ENCODE measurements at regions not wholly inside any gene's neighbourhood (a gene's known extent, or its start where the extent isn't known, plus 50 kb on each side); places are given as distances from the start of the nearest gene placed in this dataset.

- Mint-ChIP-seq H3K36me3 (ENCODE audit: low read depth) (no peaks in the 10 kb centered on the region), H3K9me3 (no peaks in the 10 kb centered on the region), H3K4me1 (peaks cover 1% of the 10 kb centered on the region), H3K4me3 (no peak overlapping the region), H3K27me3 (peaks cover 5% of the 10 kb centered on the region), H3K27ac (no peak overlapping the region)
- POLR2A ChIA-PET, result no interaction called here
- CTCF ChIA-PET, result no interaction called here
- no peak for DNase-seq
These were observed 1356.2 kb downstream of the TBC1D22A start for GRCh38 chr22:48118654-48119053.

- POLR2A ChIA-PET, result no interaction called here
- H3K36me3 Mint-ChIP-seq (ENCODE audit: low read depth), result no peaks in the 10 kb centered on the region
- peaks cover 7% of the 10 kb centered on the region for H3K27me3 Mint-ChIP-seq
- H3K9me3 Mint-ChIP-seq, result peaks cover 1% of the 10 kb centered on the region
- H3K4me3 Mint-ChIP-seq, result no peak overlapping the region
- H3K4me1 Mint-ChIP-seq, result peaks cover 4% of the 10 kb centered on the region
- no peak overlapping the region for H3K27ac Mint-ChIP-seq
- no peak for DNase-seq
- CTCF ChIA-PET, result no interaction called here
These were observed 1354.4 kb downstream of the TBC1D22A start for GRCh38 chr22:48116871-48117270.

- Mint-ChIP-seq H3K4me3 (no peak overlapping the region), H3K36me3 (ENCODE audit: low read depth) (peaks cover 2% of the 10 kb centered on the region), H3K27me3 (peaks cover 24% of the 10 kb centered on the region), H3K4me1 (peaks cover 3% of the 10 kb centered on the region), H3K27ac (no peak overlapping the region), H3K9me3 (peaks cover 4% of the 10 kb centered on the region)
- ChIA-PET POLR2A (no interaction called here), CTCF (no interaction called here)
- no peak for DNase-seq
These were observed 1350.5 kb downstream of the TBC1D22A start for GRCh38 chr22:48112687-48113521.

GRCh38 chr22:48106715-48107259 lies 1344.3 kb downstream of the TBC1D22A start:
- Mint-ChIP-seq H3K4me1 (no peaks in the 10 kb centered on the region), H3K36me3 (ENCODE audit: low read depth) (peaks cover 2% of the 10 kb centered on the region), H3K4me3 (no peak overlapping the region), H3K27ac (no peak overlapping the region), H3K9me3 (peaks cover 7% of the 10 kb centered on the region), H3K27me3 (peaks cover 24% of the 10 kb centered on the region)
- DNase-seq, result no peak
- ChIA-PET POLR2A (no interaction called here), CTCF (interaction anchor here (0.6 kb wide), 1 partner anchor 58 kb away, joined by 3 read pairs; no protein-coding TSS in a partner anchor)

GRCh38 chr22:48106215-48106614 lies 1343.8 kb downstream of the TBC1D22A start:
- POLR2A ChIA-PET, result no interaction called here
- no peak overlapping the region for H3K4me3 Mint-ChIP-seq
- no peak overlapping the region for H3K27ac Mint-ChIP-seq
- CTCF ChIA-PET, result interaction anchor here (0.6 kb wide), 1 partner anchor 58 kb away, joined by 3 read pairs; no protein-coding TSS in a partner anchor
- peaks cover 2% of the 10 kb centered on the region for H3K36me3 Mint-ChIP-seq (ENCODE audit: low read depth)
- no peak for DNase-seq
- H3K27me3 Mint-ChIP-seq, result peaks cover 24% of the 10 kb centered on the region
- H3K4me1 Mint-ChIP-seq, result peaks cover 5% of the 10 kb centered on the region
- peaks cover 7% of the 10 kb centered on the region for H3K9me3 Mint-ChIP-seq

GRCh38 chr22:48105259-48105658 lies 1342.8 kb downstream of the TBC1D22A start:
- ChIA-PET CTCF (no interaction called here), POLR2A (no interaction called here)
- Mint-ChIP-seq H3K9me3 (peaks cover 10% of the 10 kb centered on the region), H3K27me3 (peaks cover 24% of the 10 kb centered on the region), H3K4me3 (no peak overlapping the region), H3K4me1 (peaks cover 14% of the 10 kb centered on the region), H3K36me3 (ENCODE audit: low read depth) (peaks cover 4% of the 10 kb centered on the region), H3K27ac (no peak overlapping the region)
- no peak for DNase-seq

GRCh38 chr22:48104766-48105165 lies 1342.3 kb downstream of the TBC1D22A start:
- Mint-ChIP-seq H3K4me1 (peaks cover 18% of the 10 kb centered on the region), H3K27ac (no peak overlapping the region), H3K27me3 (peaks cover 19% of the 10 kb centered on the region), H3K4me3 (no peak overlapping the region), H3K36me3 (ENCODE audit: low read depth) (peaks cover 4% of the 10 kb centered on the region), H3K9me3 (peaks cover 10% of the 10 kb centered on the region)
- CTCF ChIA-PET, result no interaction called here
- DNase-seq, result no peak
- POLR2A ChIA-PET, result no interaction called here

GRCh38 chr22:48104102-48104738 lies 1341.8 kb downstream of the TBC1D22A start:
- H3K36me3 Mint-ChIP-seq (ENCODE audit: low read depth), result peaks cover 4% of the 10 kb centered on the region
- no peak overlapping the region for H3K27ac Mint-ChIP-seq

GRCh38 chr22:48103126-48103875 lies 1340.9 kb downstream of the TBC1D22A start:
- Mint-ChIP-seq H3K9me3 (peaks cover 7% of the 10 kb centered on the region), H3K4me1 (peaks cover 31% of the 10 kb centered on the region), H3K27me3 (peaks cover 11% of the 10 kb centered on the region), H3K4me3 (no peak overlapping the region), H3K27ac (peak overlapping the region; percentile 42), H3K36me3 (ENCODE audit: low read depth) (peaks cover 3% of the 10 kb centered on the region)
- no peak for DNase-seq
- ChIA-PET CTCF (no interaction called here), POLR2A (no interaction called here)

More at GRCh38 chr22:48104102-48104738, 1341.8 kb downstream of the TBC1D22A start:
- Mint-ChIP-seq H3K4me1 (peaks cover 22% of the 10 kb centered on the region), H3K27me3 (peaks cover 18% of the 10 kb centered on the region), H3K4me3 (no peak overlapping the region), H3K9me3 (peaks cover 10% of the 10 kb centered on the region)
- POLR2A ChIA-PET, result no interaction called here
- CTCF ChIA-PET, result no interaction called here
- DNase-seq, result no peak

- peaks cover 38% of the 10 kb centered on the region for H3K4me1 Mint-ChIP-seq
- CTCF ChIA-PET, result no interaction called here
- H3K27ac Mint-ChIP-seq, result peak overlapping the region; percentile 42
- H3K27me3 Mint-ChIP-seq, result peaks cover 10% of the 10 kb centered on the region
- DNase-seq, result no peak
- H3K36me3 Mint-ChIP-seq (ENCODE audit: low read depth), result peaks cover 7% of the 10 kb centered on the region
- H3K4me3 Mint-ChIP-seq, result no peak overlapping the region
- POLR2A ChIA-PET, result no interaction called here
- peaks cover 11% of the 10 kb centered on the region for H3K9me3 Mint-ChIP-seq
These were observed 1340.1 kb downstream of the TBC1D22A start for GRCh38 chr22:48102581-48102980.

- H3K4me1 Mint-ChIP-seq, result peaks cover 45% of the 10 kb centered on the region
- H3K36me3 Mint-ChIP-seq (ENCODE audit: low read depth), result peaks cover 7% of the 10 kb centered on the region
- DNase-seq, result no peak
- H3K27ac Mint-ChIP-seq, result peak overlapping the region; percentile 31
- ChIA-PET CTCF (no interaction called here), POLR2A (no interaction called here)
- no peak overlapping the region for H3K4me3 Mint-ChIP-seq
- H3K9me3 Mint-ChIP-seq, result peaks cover 13% of the 10 kb centered on the region
- H3K27me3 Mint-ChIP-seq, result peaks cover 10% of the 10 kb centered on the region
These were observed 1339.3 kb downstream of the TBC1D22A start for GRCh38 chr22:48101704-48102103.

- Mint-ChIP-seq H3K36me3 (ENCODE audit: low read depth) (peaks cover 7% of the 10 kb centered on the region), H3K4me3 (peak overlapping the region; percentile 43), H3K27me3 (peaks cover 10% of the 10 kb centered on the region), H3K4me1 (peaks cover 47% of the 10 kb centered on the region), H3K27ac (peak overlapping the region; percentile 91), H3K9me3 (peaks cover 13% of the 10 kb centered on the region)
- ChIA-PET POLR2A (no interaction called here), CTCF (no interaction called here)
- DNase-seq, result no peak
These were observed 1338.4 kb downstream of the TBC1D22A start for GRCh38 chr22:48100685-48101417.

Data from activated CD4-positive, alpha-beta T cell treated with anti-CD3 and anti-CD28 coated beads, Interleukin-2, amount 10 ng/mL, durations not matched to agents 7 days and 5 days (primary cell).